ENCODE measurements at regions not wholly inside any gene's neighbourhood (a gene's known extent, or its start where the extent isn't known, plus 50 kb on each side); places are given as distances from the start of the nearest gene placed in this dataset.

DNA sequence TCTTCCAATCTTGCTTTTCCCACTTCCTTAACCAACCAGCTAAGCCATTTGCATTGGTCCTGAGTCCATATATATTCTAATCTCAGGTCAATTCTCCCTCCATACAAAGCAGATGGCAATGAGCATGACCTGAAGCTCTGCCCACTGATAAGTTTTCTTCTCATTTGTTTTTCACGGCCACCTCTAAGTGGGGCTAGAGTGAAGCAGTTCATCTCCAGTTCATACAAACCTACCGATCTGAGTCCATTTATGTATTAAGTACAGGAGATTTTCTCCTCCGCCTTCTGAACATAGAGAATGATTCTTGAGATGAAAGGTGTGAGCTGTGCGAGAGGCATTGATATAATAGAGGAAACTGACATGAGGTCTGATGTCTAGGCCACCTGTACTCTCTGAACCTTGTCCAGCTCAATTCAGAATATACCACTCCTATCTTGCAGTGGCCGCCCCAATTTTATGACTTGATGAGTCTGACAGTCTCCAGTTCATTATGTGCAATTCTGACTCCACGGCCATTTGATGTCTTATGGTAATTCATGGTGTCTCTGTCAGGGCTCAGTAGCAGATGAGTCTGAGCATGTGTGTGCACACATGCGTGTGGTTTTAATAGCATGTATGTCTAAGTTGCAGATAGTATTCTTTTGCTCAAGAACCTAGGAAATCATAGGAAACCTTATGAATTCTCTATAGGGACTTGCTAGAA is 329.8 kb downstream of the PMP22 start:
- TF ChIP-seq, protein P1, sequence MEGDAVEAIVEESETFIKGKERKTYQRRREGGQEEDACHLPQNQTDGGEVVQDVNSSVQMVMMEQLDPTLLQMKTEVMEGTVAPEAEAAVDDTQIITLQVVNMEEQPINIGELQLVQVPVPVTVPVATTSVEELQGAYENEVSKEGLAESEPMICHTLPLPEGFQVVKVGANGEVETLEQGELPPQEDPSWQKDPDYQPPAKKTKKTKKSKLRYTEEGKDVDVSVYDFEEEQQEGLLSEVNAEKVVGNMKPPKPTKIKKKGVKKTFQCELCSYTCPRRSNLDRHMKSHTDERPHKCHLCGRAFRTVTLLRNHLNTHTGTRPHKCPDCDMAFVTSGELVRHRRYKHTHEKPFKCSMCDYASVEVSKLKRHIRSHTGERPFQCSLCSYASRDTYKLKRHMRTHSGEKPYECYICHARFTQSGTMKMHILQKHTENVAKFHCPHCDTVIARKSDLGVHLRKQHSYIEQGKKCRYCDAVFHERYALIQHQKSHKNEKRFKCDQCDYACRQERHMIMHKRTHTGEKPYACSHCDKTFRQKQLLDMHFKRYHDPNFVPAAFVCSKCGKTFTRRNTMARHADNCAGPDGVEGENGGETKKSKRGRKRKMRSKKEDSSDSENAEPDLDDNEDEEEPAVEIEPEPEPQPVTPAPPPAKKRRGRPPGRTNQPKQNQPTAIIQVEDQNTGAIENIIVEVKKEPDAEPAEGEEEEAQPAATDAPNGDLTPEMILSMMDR (IDR thresholded peaks at IDR 0.05) = no peak
- TF ChIP-seq POLR2A (IDR thresholded peaks at IDR 0.05) = no peak
